ENCODE measurements at regions not wholly inside any gene's neighbourhood (a gene's known extent, or its start where the extent isn't known, plus 50 kb on each side); places are given as distances from the start of the nearest gene placed in this dataset.

GRCh38 chr6:94344866-94345265 is 925.5 kb upstream of the EPHA7 start:
- DNase-seq (ENCODE audit: low read depth) (no peak), FAIRE-seq (no peak)
- H3K36me3 Mint-ChIP-seq (ENCODE audit: low read depth, unreplicated experiment): no peaks in the 10 kb centered on the region
- H3K9me3 ChIP-seq (ENCODE audit: insufficient read depth, low read depth, low read length): no peaks in the 10 kb centered on the region
- no peaks in the 10 kb centered on the region for H3K4me1 Mint-ChIP-seq (ENCODE audit: low read depth, unreplicated experiment)
- H3K27me3 ChIP-seq (ENCODE audit: insufficient read depth, low read length): no peaks in the 10 kb centered on the region
- H3K27ac Mint-ChIP-seq (ENCODE audit: unreplicated experiment): no peak overlapping the region
- no peak overlapping the region for H2AFZ ChIP-seq (ENCODE audit: low read depth, low read length)
- no peaks in the 10 kb centered on the region for H3K4me1 ChIP-seq (ENCODE audit: insufficient read depth, low read length)
- no peaks in the 10 kb centered on the region for H3K36me3 ChIP-seq (ENCODE audit: insufficient read depth, low read length)
- H3K9me3 Mint-ChIP-seq (ENCODE audit: unreplicated experiment): no peaks in the 10 kb centered on the region
- no peak overlapping the region for H3K4me3 Mint-ChIP-seq (ENCODE audit: unreplicated experiment)
- H3K4me2 ChIP-seq (ENCODE audit: low read length): no peak overlapping the region
- no peaks in the 10 kb centered on the region for H3K79me2 ChIP-seq (ENCODE audit: insufficient read depth, low read length)
- H4K20me1 ChIP-seq (ENCODE audit: insufficient read depth, low read length): no peaks in the 10 kb centered on the region
- H3K27ac ChIP-seq (ENCODE audit: low read depth, low read length): no peak overlapping the region
- TF ChIP-seq, protein P1, sequence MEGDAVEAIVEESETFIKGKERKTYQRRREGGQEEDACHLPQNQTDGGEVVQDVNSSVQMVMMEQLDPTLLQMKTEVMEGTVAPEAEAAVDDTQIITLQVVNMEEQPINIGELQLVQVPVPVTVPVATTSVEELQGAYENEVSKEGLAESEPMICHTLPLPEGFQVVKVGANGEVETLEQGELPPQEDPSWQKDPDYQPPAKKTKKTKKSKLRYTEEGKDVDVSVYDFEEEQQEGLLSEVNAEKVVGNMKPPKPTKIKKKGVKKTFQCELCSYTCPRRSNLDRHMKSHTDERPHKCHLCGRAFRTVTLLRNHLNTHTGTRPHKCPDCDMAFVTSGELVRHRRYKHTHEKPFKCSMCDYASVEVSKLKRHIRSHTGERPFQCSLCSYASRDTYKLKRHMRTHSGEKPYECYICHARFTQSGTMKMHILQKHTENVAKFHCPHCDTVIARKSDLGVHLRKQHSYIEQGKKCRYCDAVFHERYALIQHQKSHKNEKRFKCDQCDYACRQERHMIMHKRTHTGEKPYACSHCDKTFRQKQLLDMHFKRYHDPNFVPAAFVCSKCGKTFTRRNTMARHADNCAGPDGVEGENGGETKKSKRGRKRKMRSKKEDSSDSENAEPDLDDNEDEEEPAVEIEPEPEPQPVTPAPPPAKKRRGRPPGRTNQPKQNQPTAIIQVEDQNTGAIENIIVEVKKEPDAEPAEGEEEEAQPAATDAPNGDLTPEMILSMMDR (IDR thresholded peaks at IDR 0.05; ENCODE audit: insufficient read depth, low read depth, low read length): no peak
- no peak for TF ChIP-seq EZH2 (IDR thresholded peaks at IDR 0.05; ENCODE audit: insufficient read depth, low read length)
- no peaks in the 10 kb centered on the region for H3K27me3 Mint-ChIP-seq (ENCODE audit: low read depth, unreplicated experiment)
- no peak overlapping the region for H3K4me3 ChIP-seq (ENCODE audit: insufficient read depth, low read depth, low read length)
- no peak overlapping the region for H3K9ac ChIP-seq (ENCODE audit: low read length)

DNA sequence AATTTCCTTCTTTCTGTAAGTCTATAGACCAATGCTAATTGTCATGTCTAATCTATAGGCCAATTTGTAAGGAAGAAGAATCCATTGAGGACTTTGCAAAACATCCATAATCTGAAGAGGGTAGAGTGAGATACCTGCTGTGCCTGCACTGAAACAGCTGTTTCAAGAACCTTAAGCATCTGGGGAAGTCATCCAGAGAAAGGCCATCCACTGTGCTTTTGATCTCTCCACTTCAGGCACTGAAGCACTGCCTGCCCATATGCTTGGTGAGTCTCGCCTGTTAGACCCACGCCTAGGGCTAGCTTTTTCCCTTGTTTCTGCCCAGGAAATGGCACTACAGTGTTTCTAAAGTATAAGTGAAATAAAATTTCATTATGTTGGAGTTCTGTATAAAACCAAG is 921.8 kb upstream of the EPHA7 start:
- Mint-ChIP-seq H3K27me3 (ENCODE audit: low read depth, unreplicated experiment) (no peaks in the 10 kb centered on the region), H3K36me3 (ENCODE audit: low read depth, unreplicated experiment) (no peaks in the 10 kb centered on the region), H3K9me3 (ENCODE audit: unreplicated experiment) (no peaks in the 10 kb centered on the region), H3K27ac (ENCODE audit: unreplicated experiment) (no peak overlapping the region), H3K4me1 (ENCODE audit: low read depth, unreplicated experiment) (no peaks in the 10 kb centered on the region), H3K4me3 (ENCODE audit: unreplicated experiment) (no peak overlapping the region)
- H3K4me2 ChIP-seq (ENCODE audit: low read length): no peak overlapping the region
- no peaks in the 10 kb centered on the region for H3K4me1 ChIP-seq (ENCODE audit: insufficient read depth, low read length)
- no peak for TF ChIP-seq EZH2 (IDR thresholded peaks at IDR 0.05; ENCODE audit: insufficient read depth, low read length)
- TF ChIP-seq, protein P1 (IDR thresholded peaks at IDR 0.05; ENCODE audit: insufficient read depth, low read depth, low read length): no peak
- H3K27ac ChIP-seq (ENCODE audit: low read depth, low read length): no peak overlapping the region
- no peaks in the 10 kb centered on the region for H3K36me3 ChIP-seq (ENCODE audit: insufficient read depth, low read length)
- no peak overlapping the region for H2AFZ ChIP-seq (ENCODE audit: low read depth, low read length)
- H3K27me3 ChIP-seq (ENCODE audit: insufficient read depth, low read length): no peaks in the 10 kb centered on the region
- H4K20me1 ChIP-seq (ENCODE audit: insufficient read depth, low read length): no peaks in the 10 kb centered on the region
- DNase-seq (ENCODE audit: low read depth): no peak
- no peak overlapping the region for H3K4me3 ChIP-seq (ENCODE audit: insufficient read depth, low read depth, low read length)
- no peaks in the 10 kb centered on the region for H3K79me2 ChIP-seq (ENCODE audit: insufficient read depth, low read length)
- no peak overlapping the region for H3K9ac ChIP-seq (ENCODE audit: low read length)
- no peaks in the 10 kb centered on the region for H3K9me3 ChIP-seq (ENCODE audit: insufficient read depth, low read depth, low read length)
- FAIRE-seq: no peak

- no peak overlapping the region for H3K4me2 ChIP-seq (ENCODE audit: low read length)
- H3K27me3 Mint-ChIP-seq (ENCODE audit: low read depth, unreplicated experiment): no peaks in the 10 kb centered on the region
- no peaks in the 10 kb centered on the region for H3K9me3 Mint-ChIP-seq (ENCODE audit: unreplicated experiment)
- H3K36me3 Mint-ChIP-seq (ENCODE audit: low read depth, unreplicated experiment): no peaks in the 10 kb centered on the region
- no peak for DNase-seq (ENCODE audit: low read depth)
- H3K79me2 ChIP-seq (ENCODE audit: insufficient read depth, low read length): no peaks in the 10 kb centered on the region
- H3K9me3 ChIP-seq (ENCODE audit: insufficient read depth, low read depth, low read length): no peaks in the 10 kb centered on the region
- FAIRE-seq: no peak
- H3K9ac ChIP-seq (ENCODE audit: low read length): no peak overlapping the region
- no peaks in the 10 kb centered on the region for H4K20me1 ChIP-seq (ENCODE audit: insufficient read depth, low read length)
- TF ChIP-seq EZH2 (IDR thresholded peaks at IDR 0.05; ENCODE audit: insufficient read depth, low read length): no peak
- TF ChIP-seq, protein P1 (IDR thresholded peaks at IDR 0.05; ENCODE audit: insufficient read depth, low read depth, low read length): no peak
- no peak overlapping the region for H3K27ac Mint-ChIP-seq (ENCODE audit: unreplicated experiment)
- H3K4me1 Mint-ChIP-seq (ENCODE audit: low read depth, unreplicated experiment): no peaks in the 10 kb centered on the region
- no peak overlapping the region for H3K27ac ChIP-seq (ENCODE audit: low read depth, low read length)
- no peaks in the 10 kb centered on the region for H3K4me1 ChIP-seq (ENCODE audit: insufficient read depth, low read length)
- no peak overlapping the region for H2AFZ ChIP-seq (ENCODE audit: low read depth, low read length)
- H3K27me3 ChIP-seq (ENCODE audit: insufficient read depth, low read length): no peaks in the 10 kb centered on the region
- no peak overlapping the region for H3K4me3 Mint-ChIP-seq (ENCODE audit: unreplicated experiment)
- H3K36me3 ChIP-seq (ENCODE audit: insufficient read depth, low read length): no peaks in the 10 kb centered on the region
- no peak overlapping the region for H3K4me3 ChIP-seq (ENCODE audit: insufficient read depth, low read depth, low read length)
Measured at GRCh38 chr6:94323853-94324252, 904.5 kb upstream of the EPHA7 start.

Measured in astrocyte (in vitro differentiated cells and primary cell).